HG03196 (cell line): ENCODE measurements at regions not wholly inside any gene's neighbourhood (a gene's known extent, or its start where the extent isn't known, plus 50 kb on each side); places are given as distances from the start of the nearest gene placed in this dataset.
"Not testable (repeated sequence)": the region's sequence is repeated elsewhere in the genome, so short reads cannot be mapped to it uniquely, and the experiment has no call there.

Experiments
- ATAC-seq: cut with Tn5 transposase; IDR thresholded peaks from one replicate; pipeline ENCODE4 v1.9.1; 2021; ENCODE audit not compliant: unreplicated experiment

GRCh38 chr10:36880898-36881297, 244.5 kb upstream of the ANKRD30A start:
- ATAC-seq, result no peak

- peak; percentile 86 for ATAC-seq
Measured at GRCh38 chr10:36872702-36873393, 252.6 kb upstream of the ANKRD30A start.

- ATAC-seq, result no peak
Measured at GRCh38 chr10:36840788-36841187, 284.6 kb upstream of the ANKRD30A start.

- no peak for ATAC-seq
Measured at GRCh38 chr10:36837416-36837815, 288.0 kb upstream of the ANKRD30A start.

- ATAC-seq, result no peak
Measured at GRCh38 chr10:36819781-36820180, 305.6 kb upstream of the ANKRD30A start.

GRCh38 chr10:36817898-36818297, 307.5 kb upstream of the ANKRD30A start:
- no peak for ATAC-seq

GRCh38 chr10:36808625-36809362, 316.6 kb upstream of the ANKRD30A start:
- no peak for ATAC-seq

- no peak for ATAC-seq
Measured at GRCh38 chr10:36803229-36803628, 322.2 kb upstream of the ANKRD30A start.

GRCh38 chr10:36802490-36803153, 322.8 kb upstream of the ANKRD30A start:
- no peak for ATAC-seq

GRCh38 chr10:36801660-36802059, 323.7 kb upstream of the ANKRD30A start:
- ATAC-seq, result no peak

- no peak for ATAC-seq
Measured at GRCh38 chr10:36794981-36795380, 330.4 kb upstream of the ANKRD30A start.

GRCh38 chr10:36789974-36790373, 335.4 kb upstream of the ANKRD30A start:
- no peak for ATAC-seq

GRCh38 chr10:36788152-36788551, 337.2 kb upstream of the ANKRD30A start:
- ATAC-seq, result no peak

- ATAC-seq, result no peak
Measured at GRCh38 chr10:36783400-36783799, 342.0 kb upstream of the ANKRD30A start.

- no peak for ATAC-seq
Measured at GRCh38 chr10:36781570-36781969, 343.8 kb upstream of the ANKRD30A start.

- no peak for ATAC-seq
Measured at GRCh38 chr10:36780158-36780557, 345.2 kb upstream of the ANKRD30A start.

- ATAC-seq, result no peak
Measured at GRCh38 chr10:36779238-36779846, 346.1 kb upstream of the ANKRD30A start.

GRCh38 chr10:36778651-36779050, 346.7 kb upstream of the ANKRD30A start:
- no peak for ATAC-seq

GRCh38 chr10:36773652-36774051, 351.7 kb upstream of the ANKRD30A start:
- no peak for ATAC-seq

GRCh38 chr10:36771725-36772124, 353.7 kb upstream of the ANKRD30A start:
- no peak for ATAC-seq

GRCh38 chr10:36769741-36770140, 355.7 kb upstream of the ANKRD30A start:
- ATAC-seq, result not testable (repeated sequence)

- no peak for ATAC-seq
Measured at GRCh38 chr10:36766940-36767339, 358.5 kb upstream of the ANKRD30A start.
